ENCODE measurements at regions not wholly inside any gene's neighbourhood (a gene's known extent, or its start where the extent isn't known, plus 50 kb on each side); places are given as distances from the start of the nearest gene placed in this dataset.
"Not testable (repeated sequence)": the region's sequence is repeated elsewhere in the genome, so short reads cannot be mapped to it uniquely, and the experiment has no call there.

GRCh38 chr2:89785528-89785927, 1094.1 kb downstream of the RPIA start:
- not testable (repeated sequence) for TF ChIP-seq POLR2A (IDR thresholded peaks at IDR 0.05; ENCODE audit: low read length); GATA1 (IDR thresholded peaks at IDR 0.05; ENCODE audit: low read depth, low read length)
